Body of pancreas (tissue), 4 donors: ENCODE measurements at regions not wholly inside any gene's neighbourhood (a gene's known extent, or its start where the extent isn't known, plus 50 kb on each side); places are given as distances from the start of the nearest gene placed in this dataset.

Experiments
- POLR2A ChIP-seq, 3 donors: fragments of 450-650 bp; IDR thresholded peaks; one replicate each; pipeline ENCODE4 v1.6.1; 2016; ENCODE audit warnings: antibody characterized with exemption in 3 of 3, mild to moderate bottlenecking in 2 of 3
- TF ChIP-seq, protein P1 (sequence below), 7 experiments: fragments of 450-650 bp in 4 of 7; fragments of 200-600 bp in 3 of 7; sonication (generic) in 3 of 7; IDR thresholded peaks; one replicate each; pipeline ENCODE4 v1.5.1; 2016 to 2019; ENCODE audit warnings: antibody characterized with exemption in 7 of 7

DNA sequence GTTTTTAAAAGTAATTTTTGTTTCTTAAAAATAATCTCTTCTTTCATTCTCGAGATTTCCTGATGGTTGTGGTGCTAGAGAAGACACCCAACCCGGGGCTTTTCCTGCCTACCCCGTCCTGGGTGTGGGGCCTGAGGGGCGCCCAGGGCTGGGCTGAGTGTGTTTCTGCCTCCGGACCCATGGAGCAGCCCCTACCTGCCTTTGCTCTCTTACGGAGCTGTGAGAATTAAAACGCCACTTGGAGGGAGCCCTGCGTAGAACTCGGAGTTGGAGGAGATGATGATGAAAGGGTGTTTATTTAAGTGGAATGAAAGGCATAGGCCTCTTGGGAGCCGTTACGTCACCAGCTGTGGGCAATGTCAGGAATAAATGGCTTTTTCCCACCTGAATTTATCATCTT is 261.8 kb upstream of the SHH start:
- TF ChIP-seq, protein P1, sequence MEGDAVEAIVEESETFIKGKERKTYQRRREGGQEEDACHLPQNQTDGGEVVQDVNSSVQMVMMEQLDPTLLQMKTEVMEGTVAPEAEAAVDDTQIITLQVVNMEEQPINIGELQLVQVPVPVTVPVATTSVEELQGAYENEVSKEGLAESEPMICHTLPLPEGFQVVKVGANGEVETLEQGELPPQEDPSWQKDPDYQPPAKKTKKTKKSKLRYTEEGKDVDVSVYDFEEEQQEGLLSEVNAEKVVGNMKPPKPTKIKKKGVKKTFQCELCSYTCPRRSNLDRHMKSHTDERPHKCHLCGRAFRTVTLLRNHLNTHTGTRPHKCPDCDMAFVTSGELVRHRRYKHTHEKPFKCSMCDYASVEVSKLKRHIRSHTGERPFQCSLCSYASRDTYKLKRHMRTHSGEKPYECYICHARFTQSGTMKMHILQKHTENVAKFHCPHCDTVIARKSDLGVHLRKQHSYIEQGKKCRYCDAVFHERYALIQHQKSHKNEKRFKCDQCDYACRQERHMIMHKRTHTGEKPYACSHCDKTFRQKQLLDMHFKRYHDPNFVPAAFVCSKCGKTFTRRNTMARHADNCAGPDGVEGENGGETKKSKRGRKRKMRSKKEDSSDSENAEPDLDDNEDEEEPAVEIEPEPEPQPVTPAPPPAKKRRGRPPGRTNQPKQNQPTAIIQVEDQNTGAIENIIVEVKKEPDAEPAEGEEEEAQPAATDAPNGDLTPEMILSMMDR (IDR thresholded peaks at IDR 0.05) = no peak
- TF ChIP-seq POLR2A (IDR thresholded peaks at IDR 0.05) = no peak
